ENCODE measurements at regions not wholly inside any gene's neighbourhood (a gene's known extent, or its start where the extent isn't known, plus 50 kb on each side); places are given as distances from the start of the nearest gene placed in this dataset.
"Not testable (repeated sequence)": the region's sequence is repeated elsewhere in the genome, so short reads cannot be mapped to it uniquely, and the experiment has no call there.

DNA sequence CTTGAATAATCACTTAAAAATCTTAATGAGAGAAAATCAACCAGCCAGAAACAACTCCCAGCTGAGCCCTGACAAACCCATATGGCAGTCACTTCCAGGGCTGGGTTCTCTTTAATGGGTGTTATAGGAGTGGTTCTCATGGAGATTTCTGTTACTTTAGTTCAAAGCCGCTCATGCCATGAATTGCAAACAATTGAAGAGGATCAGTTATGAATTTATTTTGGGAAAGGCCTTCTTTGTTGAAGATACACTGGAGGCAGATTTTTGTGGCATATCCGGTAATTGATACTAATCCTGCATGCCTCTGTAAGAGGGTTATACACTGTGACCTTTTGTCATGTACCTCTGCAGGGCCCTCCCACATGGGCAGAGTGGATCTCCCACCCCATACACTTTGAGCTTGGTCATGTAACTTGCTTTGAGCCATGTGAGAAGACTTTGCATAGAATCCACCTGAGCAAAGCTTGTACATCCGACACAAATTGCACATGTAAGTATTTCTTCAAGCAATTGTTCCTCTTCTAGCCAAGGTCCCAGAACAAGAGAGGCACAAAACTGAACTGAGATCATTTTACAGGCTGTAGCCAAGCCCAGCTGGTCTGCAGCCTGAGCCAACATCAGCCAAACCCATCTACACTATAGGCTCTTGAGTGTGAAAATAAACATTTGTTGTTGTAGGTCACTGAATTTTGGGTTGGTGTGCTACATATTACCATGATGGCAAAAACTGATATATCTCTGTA lies 492.3 kb downstream of the PREX1 start:
- no peaks in the 10 kb centered on the region for H3K36me3 ChIP-seq (ENCODE audit: control insufficient read depth, insufficient read depth, low read length)
- peaks cover 11% of the 10 kb centered on the region for H3K4me1 ChIP-seq (ENCODE audit: control insufficient read depth, insufficient read depth, low read length)
- no peak overlapping the region for H3K4me3 ChIP-seq (ENCODE audit: low read depth, low read length)
- DNase-seq (ENCODE audit: low read depth in 4 of 6, low spot score in 6 of 6), result peak in 2 of 6 donors; percentile 30 to 65
- H3K27me3 ChIP-seq (ENCODE audit: control insufficient read depth, insufficient read depth, low read length), result no peaks in the 10 kb centered on the region
- H3K9me3 ChIP-seq (ENCODE audit: control insufficient read depth, insufficient read depth, low read length), result no peaks in the 10 kb centered on the region
- WGBS (ENCODE audit: insufficient coverage), result 70% methylated on average over 3 of the region's 3 CpGs
- H3K27ac ChIP-seq (ENCODE audit: low read depth, low read length), result no peak overlapping the region

DNA sequence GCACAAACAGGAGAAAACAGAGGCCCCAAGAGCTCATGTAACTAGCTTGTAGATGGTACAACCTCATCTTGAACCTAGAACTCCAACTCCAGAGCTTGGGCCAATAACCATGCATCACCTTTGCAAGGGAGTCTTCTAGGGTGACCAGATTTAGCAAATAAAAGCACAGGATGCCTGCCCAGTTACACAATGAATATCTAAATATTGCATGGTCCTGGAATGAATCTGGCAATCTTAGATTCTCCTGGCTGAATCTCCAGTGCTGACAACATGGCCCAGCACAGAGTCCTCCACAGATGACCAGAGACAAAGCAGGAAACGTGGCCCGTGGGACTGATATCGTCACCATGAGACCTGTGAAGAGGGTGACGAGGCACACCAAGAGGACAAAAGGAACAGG lies 494.1 kb downstream of the PREX1 start:
- 89% methylated on average over 3 of the region's 4 CpGs for WGBS (ENCODE audit: insufficient coverage)
- Histone ChIP-seq H3K4me3 (ENCODE audit: low read depth, low read length) (no peak overlapping the region), H3K9me3 (ENCODE audit: control insufficient read depth, insufficient read depth, low read length) (no peaks in the 10 kb centered on the region), H3K4me1 (ENCODE audit: control insufficient read depth, insufficient read depth, low read length) (peaks cover 3% of the 10 kb centered on the region), H3K27ac (ENCODE audit: low read depth, low read length) (no peak overlapping the region), H3K27me3 (ENCODE audit: control insufficient read depth, insufficient read depth, low read length) (no peaks in the 10 kb centered on the region), H3K36me3 (ENCODE audit: control insufficient read depth, insufficient read depth, low read length) (no peaks in the 10 kb centered on the region)
- no peak for DNase-seq (ENCODE audit: low read depth in 4 of 6, low spot score in 6 of 6)

DNA sequence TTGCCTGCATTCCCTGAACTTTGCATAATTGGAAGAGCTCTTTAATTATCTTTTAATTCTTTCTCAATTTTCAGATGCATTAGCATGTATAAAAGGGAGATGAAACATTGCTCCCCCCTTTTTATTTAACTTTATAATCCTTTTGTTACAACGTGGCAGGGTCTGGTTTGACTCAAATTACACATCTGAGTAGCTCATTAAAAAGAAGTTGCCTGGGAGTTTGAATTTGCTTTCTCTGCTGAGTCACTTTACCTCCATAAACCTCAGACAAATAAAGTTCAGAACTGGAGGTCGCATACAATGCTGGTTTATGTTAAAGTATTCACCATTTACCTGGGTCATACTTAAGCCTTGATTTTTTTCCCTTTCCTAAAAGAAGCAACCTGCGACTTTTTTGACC lies 495.2 kb downstream of the PREX1 start:
- Histone ChIP-seq H3K4me1 (ENCODE audit: control insufficient read depth, insufficient read depth, low read length) (peaks cover 3% of the 10 kb centered on the region), H3K9me3 (ENCODE audit: control insufficient read depth, insufficient read depth, low read length) (no peaks in the 10 kb centered on the region), H3K36me3 (ENCODE audit: control insufficient read depth, insufficient read depth, low read length) (no peaks in the 10 kb centered on the region), H3K4me3 (ENCODE audit: low read depth, low read length) (no peak overlapping the region), H3K27me3 (ENCODE audit: control insufficient read depth, insufficient read depth, low read length) (no peaks in the 10 kb centered on the region), H3K27ac (ENCODE audit: low read depth, low read length) (no peak overlapping the region)
- DNase-seq (ENCODE audit: low read depth in 4 of 6, low spot score in 6 of 6), result peak in 1 of 6 donors; percentile 20
- WGBS (ENCODE audit: insufficient coverage), result no CpG with 5 or more reads among the region's 3 CpGs

DNA sequence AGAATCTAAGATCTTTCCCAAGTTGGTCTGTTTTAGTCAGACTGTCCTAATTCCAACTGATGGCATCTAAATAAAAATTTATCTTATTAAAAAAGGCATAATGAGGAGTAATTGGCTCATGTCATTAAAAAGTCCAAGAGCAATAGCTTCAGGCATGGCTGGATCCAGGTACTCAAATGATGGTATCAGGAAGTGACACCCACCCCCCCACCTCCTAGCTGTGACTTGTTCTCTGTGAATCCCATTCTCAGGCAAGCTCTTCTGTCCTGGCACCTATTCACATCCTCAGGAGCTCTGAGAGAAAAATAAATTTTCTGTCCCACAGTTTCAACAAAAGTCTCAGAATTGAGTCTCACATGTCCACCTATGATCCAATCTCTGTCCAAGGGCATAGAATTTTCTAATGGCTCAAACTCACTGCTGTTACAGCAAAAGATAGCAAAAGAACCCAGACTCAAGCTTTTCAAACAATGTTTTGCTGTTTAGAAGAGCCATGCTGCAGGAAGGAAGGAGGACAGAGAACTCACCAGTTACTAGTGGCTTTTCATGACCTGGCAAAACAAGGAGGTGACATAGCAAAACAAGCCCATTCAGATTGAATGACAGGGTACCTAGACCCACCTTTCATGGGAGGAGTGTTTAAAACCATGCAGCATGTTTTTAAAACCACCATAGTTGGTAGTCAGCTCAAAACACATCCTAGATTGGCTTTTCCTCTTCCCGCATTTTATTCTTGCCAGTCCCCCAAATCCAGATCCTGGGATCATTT lies 496.1 kb downstream of the PREX1 start:
- H3K27me3 ChIP-seq (ENCODE audit: control insufficient read depth, insufficient read depth, low read length), result no peaks in the 10 kb centered on the region
- no peaks in the 10 kb centered on the region for H3K9me3 ChIP-seq (ENCODE audit: control insufficient read depth, insufficient read depth, low read length)
- no peak overlapping the region for H3K4me3 ChIP-seq (ENCODE audit: low read depth, low read length)
- WGBS (ENCODE audit: insufficient coverage), result 100% methylated on average over 1 of the region's 1 CpG
- H3K27ac ChIP-seq (ENCODE audit: low read depth, low read length), result no peak overlapping the region
- no peak for DNase-seq (ENCODE audit: low read depth in 4 of 6, low spot score in 6 of 6)
- H3K36me3 ChIP-seq (ENCODE audit: control insufficient read depth, insufficient read depth, low read length), result no peaks in the 10 kb centered on the region
- H3K4me1 ChIP-seq (ENCODE audit: control insufficient read depth, insufficient read depth, low read length), result peaks cover 3% of the 10 kb centered on the region

DNA sequence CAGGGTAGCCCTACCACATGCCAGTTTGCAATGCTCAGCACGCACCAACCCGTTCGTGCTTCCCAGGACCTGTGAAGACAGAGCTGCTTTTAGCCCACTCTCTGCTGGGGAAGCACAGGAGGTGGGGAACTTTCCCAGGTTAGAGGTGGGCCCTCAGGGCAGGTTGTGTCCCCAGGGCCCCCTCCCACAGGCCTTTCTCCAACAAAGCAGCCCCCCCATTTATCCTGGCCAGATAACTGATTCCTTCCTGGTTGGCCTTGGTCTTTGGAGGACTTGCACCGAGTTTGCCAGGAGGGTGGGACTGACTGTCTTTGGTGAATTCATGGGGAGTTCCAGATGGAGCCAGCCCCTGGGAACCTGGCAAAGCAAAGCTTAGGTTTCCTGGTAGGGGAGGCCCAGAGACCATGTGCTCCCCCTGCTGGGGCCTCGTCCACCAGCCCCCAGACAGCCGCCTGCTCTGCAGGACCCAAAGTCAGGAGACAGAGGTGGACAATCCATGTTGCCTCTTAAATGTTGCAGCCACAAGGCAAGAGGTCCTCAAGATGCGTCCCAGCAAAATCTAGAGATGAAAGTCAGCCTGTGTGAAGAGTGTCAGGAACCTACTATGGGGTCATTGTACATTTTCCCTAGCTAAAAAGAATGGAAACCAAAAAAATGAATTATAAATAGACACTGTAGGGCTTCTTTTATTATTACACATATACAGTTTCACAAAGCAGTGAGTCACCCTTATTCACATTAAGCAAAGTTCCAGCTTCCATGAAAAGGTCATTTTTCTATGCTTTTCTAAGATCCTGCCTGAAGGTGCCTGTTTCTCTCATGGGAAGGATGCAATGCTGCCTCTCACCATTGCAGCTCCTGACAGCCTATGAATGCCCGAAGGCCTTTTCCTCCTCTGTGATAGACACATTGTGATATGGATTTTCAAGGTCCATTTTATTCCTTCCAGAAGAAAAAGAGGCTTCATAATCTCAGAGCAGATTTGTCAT lies 497.8 kb downstream of the PREX1 start:
- Histone ChIP-seq H3K4me1 (ENCODE audit: control insufficient read depth, insufficient read depth, low read length) (peaks cover 9% of the 10 kb centered on the region), H3K4me3 (ENCODE audit: low read depth, low read length) (no peak overlapping the region), H3K36me3 (ENCODE audit: control insufficient read depth, insufficient read depth, low read length) (no peaks in the 10 kb centered on the region), H3K27me3 (ENCODE audit: control insufficient read depth, insufficient read depth, low read length) (no peaks in the 10 kb centered on the region), H3K27ac (ENCODE audit: low read depth, low read length) (no peak overlapping the region), H3K9me3 (ENCODE audit: control insufficient read depth, insufficient read depth, low read length) (no peaks in the 10 kb centered on the region)
- 66% methylated on average over 4 of the region's 8 CpGs for WGBS (ENCODE audit: insufficient coverage)
- peak in 2 of 6 donors; percentile 28 to 34 for DNase-seq (ENCODE audit: low read depth in 4 of 6, low spot score in 6 of 6)

DNA sequence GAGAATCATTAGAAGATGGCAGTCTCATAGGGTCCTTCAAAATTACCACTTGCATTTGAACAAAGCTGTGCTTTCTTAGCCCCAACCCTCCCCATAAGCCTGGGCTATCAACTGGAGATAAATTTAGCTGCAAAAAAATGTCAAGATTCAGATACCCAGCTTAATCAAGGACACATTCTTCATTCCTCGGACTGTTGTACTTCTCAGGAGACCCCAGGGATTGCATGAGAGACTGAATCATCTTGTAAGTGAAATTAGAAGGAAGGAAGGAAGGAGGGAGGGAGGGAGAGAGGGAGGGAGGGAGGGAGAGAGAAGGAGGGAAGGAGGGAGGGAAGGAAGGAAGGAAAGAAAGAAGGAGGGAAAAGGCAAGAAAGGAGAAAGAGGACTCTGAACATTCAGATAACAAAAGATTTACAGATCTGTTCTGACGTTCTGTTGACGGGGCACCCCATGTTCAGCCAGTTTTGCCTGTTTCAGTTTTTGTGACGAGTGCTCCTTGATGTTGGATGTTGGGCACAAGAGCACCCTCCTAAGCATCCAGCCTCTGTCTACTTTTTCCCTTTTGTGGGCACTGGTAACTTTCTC lies 498.7 kb downstream of the PREX1 start:
- H3K9me3 ChIP-seq (ENCODE audit: control insufficient read depth, insufficient read depth, low read length), result no peaks in the 10 kb centered on the region
- peaks cover 9% of the 10 kb centered on the region for H3K4me1 ChIP-seq (ENCODE audit: control insufficient read depth, insufficient read depth, low read length)
- WGBS (ENCODE audit: insufficient coverage), result 87% methylated on average over 3 of the region's 4 CpGs
- no peaks in the 10 kb centered on the region for H3K27me3 ChIP-seq (ENCODE audit: control insufficient read depth, insufficient read depth, low read length)
- no peak overlapping the region for H3K4me3 ChIP-seq (ENCODE audit: low read depth, low read length)
- no peaks in the 10 kb centered on the region for H3K36me3 ChIP-seq (ENCODE audit: control insufficient read depth, insufficient read depth, low read length)
- no peak overlapping the region for H3K27ac ChIP-seq (ENCODE audit: low read depth, low read length)
- no peak for DNase-seq (ENCODE audit: low read depth in 4 of 6, low spot score in 6 of 6)

DNA sequence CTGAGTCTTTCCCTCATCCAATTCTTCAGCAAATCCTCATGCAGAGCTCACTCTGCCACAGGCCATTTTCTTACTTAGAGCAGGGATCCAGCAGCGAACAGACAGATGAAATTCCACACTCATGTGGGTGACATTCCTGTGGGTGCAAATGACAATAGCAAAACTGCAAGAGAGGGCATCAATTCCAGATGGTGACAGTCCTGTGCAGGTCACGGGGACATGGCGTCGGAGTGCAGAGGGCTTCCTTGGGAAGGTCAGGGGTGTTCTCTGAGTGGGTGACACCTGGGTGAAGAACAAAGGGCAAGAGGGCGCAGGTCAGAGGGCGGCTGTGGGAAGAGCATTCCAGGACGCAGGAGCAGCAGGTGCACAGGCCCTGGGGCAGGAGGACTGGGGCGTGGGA lies 500.0 kb downstream of the PREX1 start:
- not testable (repeated sequence) for H3K4me1 ChIP-seq (ENCODE audit: control insufficient read depth, insufficient read depth, low read length); DNase-seq (ENCODE audit: low read depth in 4 of 6, low spot score in 6 of 6); H3K27me3 ChIP-seq (ENCODE audit: control insufficient read depth, insufficient read depth, low read length); H3K9me3 ChIP-seq (ENCODE audit: control insufficient read depth, insufficient read depth, low read length); H3K27ac ChIP-seq (ENCODE audit: low read depth, low read length); H3K4me3 ChIP-seq (ENCODE audit: low read depth, low read length); H3K36me3 ChIP-seq (ENCODE audit: control insufficient read depth, insufficient read depth, low read length)
- 89% methylated on average over 4 of the region's 8 CpGs for WGBS (ENCODE audit: insufficient coverage)

DNA sequence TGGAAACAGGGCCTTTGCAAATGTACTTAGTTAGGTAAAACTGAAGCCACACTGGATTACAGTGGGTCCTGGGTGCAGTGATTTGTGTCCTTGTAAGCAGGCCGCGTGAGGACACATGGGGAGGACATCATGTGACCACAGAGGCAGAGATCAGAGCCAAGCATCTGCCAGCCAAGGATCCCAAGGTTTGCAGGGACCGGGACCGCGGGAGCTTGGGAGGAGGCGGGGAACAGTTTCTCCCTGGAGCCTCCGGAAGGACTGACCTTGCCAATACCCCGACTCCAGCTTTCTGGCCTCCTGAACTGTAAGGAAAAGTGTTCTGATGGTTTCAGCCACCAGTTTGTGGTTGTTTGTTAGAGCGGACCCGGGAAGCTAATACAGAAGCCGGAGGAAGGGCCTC lies 500.9 kb downstream of the PREX1 start:
- Histone ChIP-seq H3K27me3 (ENCODE audit: control insufficient read depth, insufficient read depth, low read length) (no peaks in the 10 kb centered on the region), H3K9me3 (ENCODE audit: control insufficient read depth, insufficient read depth, low read length) (no peaks in the 10 kb centered on the region), H3K27ac (ENCODE audit: low read depth, low read length) (no peak overlapping the region), H3K4me1 (ENCODE audit: control insufficient read depth, insufficient read depth, low read length) (peaks cover 9% of the 10 kb centered on the region), H3K36me3 (ENCODE audit: control insufficient read depth, insufficient read depth, low read length) (no peaks in the 10 kb centered on the region), H3K4me3 (ENCODE audit: low read depth, low read length) (no peak overlapping the region)
- 76% methylated on average over 10 of the region's 11 CpGs for WGBS (ENCODE audit: insufficient coverage)
- no peak for DNase-seq (ENCODE audit: low read depth in 4 of 6, low spot score in 6 of 6)

DNA sequence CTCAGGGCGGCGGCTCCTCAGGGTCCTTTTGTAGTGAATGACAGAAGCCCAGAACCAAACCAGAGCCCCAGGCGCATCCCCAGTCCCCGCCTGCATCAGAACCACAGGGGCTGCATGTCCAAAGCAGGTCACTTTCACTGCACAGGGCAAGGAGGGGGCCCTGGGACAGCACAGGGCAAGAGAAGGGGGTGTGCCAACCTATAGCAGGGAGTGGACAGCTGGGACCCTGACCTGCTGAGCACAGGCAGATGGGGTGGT lies 501.4 kb downstream of the PREX1 start:
- no peaks in the 10 kb centered on the region for H3K9me3 ChIP-seq (ENCODE audit: control insufficient read depth, insufficient read depth, low read length)
- H3K27ac ChIP-seq (ENCODE audit: low read depth, low read length), result no peak overlapping the region
- no peak for DNase-seq (ENCODE audit: low read depth in 4 of 6, low spot score in 6 of 6)
- H3K4me1 ChIP-seq (ENCODE audit: control insufficient read depth, insufficient read depth, low read length), result peaks cover 9% of the 10 kb centered on the region
- no peaks in the 10 kb centered on the region for H3K36me3 ChIP-seq (ENCODE audit: control insufficient read depth, insufficient read depth, low read length)
- no peaks in the 10 kb centered on the region for H3K27me3 ChIP-seq (ENCODE audit: control insufficient read depth, insufficient read depth, low read length)
- H3K4me3 ChIP-seq (ENCODE audit: low read depth, low read length), result no peak overlapping the region
- 90% methylated on average over 4 of the region's 4 CpGs for WGBS (ENCODE audit: insufficient coverage)

Measured in spinal cord (tissue), 9 donors.